ENCODE measurements at regions not wholly inside any gene's neighbourhood (a gene's known extent, or its start where the extent isn't known, plus 50 kb on each side); places are given as distances from the start of the nearest gene placed in this dataset.
A peak's percentile ranks its signal among the peaks of the same experiment; 100 is the strongest.
"Not testable (repeated sequence)": the region's sequence is repeated elsewhere in the genome, so short reads cannot be mapped to it uniquely, and the experiment has no call there.

- no peak for TF ChIP-seq CTCF (IDR thresholded peaks at IDR 0.05)
- TF ChIP-seq POLR2A (IDR thresholded peaks at IDR 0.05) = no peak
- H3K4me3 ChIP-seq (ENCODE audit: low read depth, poor library complexity, severe bottlenecking) = no peak overlapping the region
- 29 to 38% methylated on average over 11 of the region's 11 CpGs for WGBS, 2 donors
- peak in 1 of 2 donors; percentile 61 for DNase-seq (ENCODE audit: low spot score in 2 of 2)
- intact Hi-C loops (cut with DNase I; ENCODE audit: low total_unique reads) = no loop called here
Observed at GRCh38 chr10:34058845-34059614, 724.6 kb upstream of the NRP1 start.

DNA sequence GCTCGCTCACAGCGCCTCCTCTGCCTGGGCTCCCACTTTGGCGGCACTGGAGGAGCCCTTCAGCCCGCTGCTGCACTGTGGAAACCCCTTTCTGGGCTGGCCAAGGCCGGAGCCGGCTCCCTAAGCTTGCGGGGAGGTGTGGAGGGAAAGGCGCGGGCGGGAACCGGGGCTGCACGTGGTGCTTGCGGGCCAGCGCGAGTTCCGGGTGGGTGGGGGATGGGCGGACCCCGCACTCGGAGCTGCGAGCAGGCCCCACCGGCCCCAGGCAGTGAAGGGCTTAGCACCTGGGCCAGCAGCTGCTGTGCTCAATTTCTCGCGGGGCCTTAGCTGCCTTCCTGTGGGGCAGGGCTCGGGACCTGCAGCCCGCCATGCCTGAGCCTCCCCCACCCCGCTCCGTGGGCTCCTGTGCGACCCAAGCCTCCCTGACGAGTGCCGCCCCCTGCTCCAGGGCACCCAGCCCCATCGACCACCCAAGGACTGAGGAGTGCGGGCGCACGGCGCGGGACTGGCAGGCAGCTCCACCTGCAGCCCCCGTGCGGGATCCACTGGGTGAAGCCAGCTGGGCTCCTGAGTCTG is 721.0 kb upstream of the NRP1 start:
- 94 to 98% methylated on average over 29 to 33 of the region's 38 CpGs for WGBS, 2 donors
- intact Hi-C loops (cut with DNase I; ENCODE audit: low total_unique reads); H3K4me3 ChIP-seq (ENCODE audit: low read depth, poor library complexity, severe bottlenecking); DNase-seq (ENCODE audit: low spot score in 2 of 2): not testable (repeated sequence)

DNA sequence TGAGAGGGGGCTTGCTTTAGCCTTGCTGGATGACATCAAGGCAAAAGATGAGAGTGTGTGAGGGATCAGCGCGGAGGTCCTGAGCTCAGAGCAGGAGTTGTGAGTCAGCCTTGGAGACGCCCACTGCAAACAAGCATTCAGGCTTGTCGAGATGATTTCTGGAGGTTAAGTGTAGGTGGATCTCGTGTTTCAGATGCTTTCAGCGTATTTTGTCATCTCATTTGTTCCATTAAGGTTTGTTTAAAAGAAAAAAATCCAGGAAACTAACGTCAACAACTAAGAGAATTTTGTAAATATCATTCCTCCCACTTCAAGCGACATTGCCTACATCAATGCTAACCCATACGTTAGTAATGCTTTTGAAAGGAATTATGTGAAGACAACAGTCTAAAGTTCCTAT is 715.4 kb upstream of the NRP1 start:
- intact Hi-C loops (cut with DNase I; ENCODE audit: low total_unique reads) = no loop called here
- no peak overlapping the region for H3K4me3 ChIP-seq (ENCODE audit: low read depth, poor library complexity, severe bottlenecking)
- WGBS, 2 donors = 53 to 65% methylated on average over 9 of the region's 9 CpGs
- no peak for DNase-seq (ENCODE audit: low spot score in 2 of 2)
- TF ChIP-seq CTCF (IDR thresholded peaks at IDR 0.05) (no peak), POLR2A (IDR thresholded peaks at IDR 0.05) (no peak)

GRCh38 chr10:34049469-34049868 is 715.0 kb upstream of the NRP1 start:
- intact Hi-C loops (cut with DNase I; ENCODE audit: low total_unique reads) = no loop called here
- no peak overlapping the region for H3K4me3 ChIP-seq (ENCODE audit: low read depth, poor library complexity, severe bottlenecking)
- no peak for DNase-seq (ENCODE audit: low spot score in 2 of 2)
- TF ChIP-seq POLR2A (IDR thresholded peaks at IDR 0.05) (no peak), CTCF (IDR thresholded peaks at IDR 0.05) (no peak)
- 63 to 70% methylated on average over 3 of the region's 3 CpGs for WGBS, 2 donors

GRCh38 chr10:34047389-34047788 is 712.9 kb upstream of the NRP1 start:
- no peak overlapping the region for H3K4me3 ChIP-seq (ENCODE audit: low read depth, poor library complexity, severe bottlenecking)
- TF ChIP-seq POLR2A (IDR thresholded peaks at IDR 0.05) = no peak
- no peak for TF ChIP-seq CTCF (IDR thresholded peaks at IDR 0.05)
- intact Hi-C loops (cut with DNase I; ENCODE audit: low total_unique reads) = no loop called here
- no peak for DNase-seq (ENCODE audit: low spot score in 2 of 2)
- WGBS, 2 donors = 86% methylated on average over 7 of the region's 7 CpGs

GRCh38 chr10:34046506-34047034 is 712.1 kb upstream of the NRP1 start:
- DNase-seq (ENCODE audit: low spot score in 2 of 2) = no peak
- no peak overlapping the region for H3K4me3 ChIP-seq (ENCODE audit: low read depth, poor library complexity, severe bottlenecking)
- TF ChIP-seq POLR2A (IDR thresholded peaks at IDR 0.05) (no peak), CTCF (IDR thresholded peaks at IDR 0.05) (no peak)
- WGBS, 2 donors = 77 to 82% methylated on average over 9 of the region's 9 CpGs
- intact Hi-C loops (cut with DNase I; ENCODE audit: low total_unique reads) = no loop called here
